HUDEP-2 (cell line): ENCODE measurements at regions not wholly inside any gene's neighbourhood (a gene's known extent, or its start where the extent isn't known, plus 50 kb on each side); places are given as distances from the start of the nearest gene placed in this dataset.

Experiments
- DNase-seq, 76 experiments: peaks; one replicate each; lab custom pipeline; 2025; ENCODE audit not compliant: unreplicated experiment in 76 of 76; lab: John Stamatoyannopoulos, UW

DNA sequence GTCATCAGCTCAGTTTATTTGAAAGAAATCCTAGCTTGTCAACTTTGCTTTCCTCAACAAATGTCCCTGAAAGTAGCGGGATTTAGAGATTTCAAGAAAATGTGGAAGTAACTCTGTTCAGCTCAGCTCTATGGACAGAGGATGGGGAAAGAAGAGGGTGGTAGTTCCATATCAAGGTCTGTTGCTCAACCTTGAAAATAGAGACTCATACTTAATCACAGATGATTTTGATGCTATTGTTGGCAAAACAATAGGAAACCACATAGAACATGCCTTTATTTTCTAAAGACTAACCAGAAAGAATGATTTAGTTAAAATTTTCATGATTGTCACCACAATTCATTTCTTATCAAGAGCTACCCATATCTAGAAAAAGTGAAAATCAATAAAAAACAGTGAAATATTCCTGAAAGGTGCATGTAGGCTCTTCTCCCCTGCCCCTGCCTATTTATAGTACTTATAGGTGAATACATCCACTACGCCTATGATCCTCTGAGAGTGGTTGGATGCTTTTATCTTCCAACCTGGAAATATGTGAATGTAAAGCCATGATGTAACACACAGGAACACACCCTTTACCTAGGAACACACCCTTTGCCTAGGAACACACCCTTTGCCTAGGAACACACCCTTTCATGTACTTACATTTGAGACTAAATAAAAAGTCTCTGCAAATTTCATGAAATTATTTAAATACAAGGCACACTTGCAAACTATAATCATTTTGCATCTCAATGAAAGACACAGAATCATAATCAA lies 65.8 kb downstream of the ETAA1 start:
- DNase-seq, result no peak

DNA sequence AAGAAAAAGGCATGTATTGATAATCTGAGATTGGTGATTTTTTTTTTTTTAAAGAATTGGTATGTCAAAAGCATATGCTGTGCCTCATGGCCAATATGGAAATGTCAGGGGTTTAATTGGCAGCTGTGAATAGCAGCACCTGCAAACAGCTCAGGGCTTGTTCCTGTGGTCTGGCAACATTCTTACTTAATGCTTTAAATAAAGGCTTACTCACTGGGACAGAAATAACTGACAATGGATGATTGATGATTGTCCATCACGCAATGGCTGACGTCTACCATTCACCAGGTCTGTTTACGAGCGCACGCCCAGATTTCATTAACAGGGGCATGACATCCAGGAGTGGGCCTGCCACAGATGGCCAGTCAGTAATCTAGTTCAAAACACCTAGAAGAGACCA lies 66.7 kb downstream of the ETAA1 start:
- DNase-seq, result no peak

DNA sequence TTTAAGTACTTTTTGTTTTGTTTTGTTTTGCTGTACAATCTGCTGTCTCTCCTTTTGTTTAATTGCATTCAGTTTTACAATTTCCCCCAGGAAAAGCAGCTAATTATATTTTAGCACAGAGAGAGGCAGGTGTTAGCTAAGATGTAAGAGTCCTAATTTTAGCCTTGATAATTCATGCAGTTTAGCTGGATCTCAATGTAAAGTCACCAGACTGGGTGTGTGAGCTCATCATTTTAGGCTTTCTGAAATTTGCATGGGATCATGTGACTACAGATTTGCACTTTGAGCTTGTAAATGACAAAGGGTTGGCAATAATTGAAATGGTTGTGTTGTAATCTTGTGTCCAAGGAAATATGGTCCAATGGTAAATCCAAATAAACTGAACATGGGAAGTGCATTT lies 68.5 kb downstream of the ETAA1 start:
- no peak for DNase-seq

DNA sequence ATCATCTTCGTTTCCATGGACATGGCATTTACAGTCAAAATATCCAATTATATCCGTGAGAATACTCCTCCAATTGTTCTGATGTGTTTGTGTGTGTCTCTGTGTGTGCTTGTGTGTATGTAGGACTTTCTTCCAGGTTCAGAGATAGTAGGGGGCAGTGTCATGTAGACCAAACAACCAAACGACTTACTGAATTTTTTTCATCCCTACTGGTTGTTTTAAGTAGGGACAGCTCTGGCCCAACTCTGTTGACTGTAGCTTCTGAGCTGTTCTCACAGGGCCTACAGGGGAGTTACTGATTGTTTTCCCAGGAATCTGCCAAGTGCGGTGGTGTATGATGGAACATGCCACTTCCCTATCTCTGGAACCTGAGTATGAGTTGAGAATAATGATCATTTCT lies 69.6 kb downstream of the ETAA1 start:
- DNase-seq, result no peak

DNA sequence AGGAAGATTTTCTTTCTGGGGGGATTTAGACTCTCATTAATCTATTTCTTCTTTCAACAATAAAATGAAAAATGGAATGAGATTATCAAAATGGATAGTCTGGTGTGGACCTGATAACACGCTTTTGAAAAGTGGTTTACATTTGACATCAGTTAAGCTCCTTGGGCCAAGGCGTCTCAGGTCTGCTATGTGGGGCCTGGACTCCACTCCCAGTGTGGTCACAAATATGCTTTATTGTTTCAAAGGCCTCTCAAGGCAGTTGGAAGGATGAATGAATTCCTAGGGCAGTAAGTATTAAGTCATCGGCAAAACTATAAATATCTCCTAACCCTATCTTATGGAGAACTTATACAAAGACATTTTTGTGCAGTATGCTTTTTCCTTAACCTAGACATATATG lies 74.5 kb downstream of the ETAA1 start:
- DNase-seq, result no peak

DNA sequence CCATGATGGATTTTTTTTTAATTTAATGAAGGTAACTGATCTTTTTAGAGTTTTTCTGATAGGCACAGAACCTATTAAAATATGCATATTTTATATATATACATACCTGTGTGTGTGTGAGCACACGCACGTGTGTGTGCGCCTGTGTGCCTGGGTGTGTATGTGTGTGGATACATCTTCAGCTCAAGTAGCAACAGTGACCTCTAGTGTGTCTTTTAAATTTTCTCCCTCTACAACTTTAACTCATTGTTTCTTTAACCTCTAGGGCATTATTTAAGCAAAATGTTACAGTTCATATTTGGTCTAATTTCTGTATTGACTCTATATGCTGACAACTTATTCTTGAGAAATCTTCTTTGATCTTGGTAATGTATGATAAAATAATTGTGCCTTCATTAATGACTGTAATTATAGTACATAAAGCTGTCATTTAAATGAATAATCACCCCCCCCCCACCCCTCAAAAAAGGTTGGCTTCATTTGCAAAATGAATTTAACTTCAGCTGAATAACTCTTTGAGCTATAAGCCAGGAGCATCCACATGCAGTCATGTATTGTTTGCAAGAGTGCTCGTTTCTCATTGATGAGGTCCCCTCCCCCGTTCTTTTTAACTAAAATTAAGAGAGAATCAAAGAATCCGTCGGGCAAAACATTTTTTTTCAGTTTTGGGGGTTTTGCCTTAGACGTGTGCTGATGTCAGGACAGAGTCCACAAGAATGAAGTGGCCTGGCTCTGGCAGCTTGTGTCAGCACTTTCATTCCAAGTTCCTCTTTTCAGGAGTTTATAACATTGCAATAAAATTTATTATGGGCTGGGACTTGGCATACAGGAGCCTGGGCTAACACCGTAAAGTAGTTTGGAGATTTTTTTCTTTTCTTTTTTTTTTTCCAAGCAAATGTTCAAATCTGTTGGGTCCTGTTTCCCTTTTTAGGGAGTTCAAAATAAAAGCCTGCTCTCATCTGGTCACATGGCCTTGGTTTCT lies 80.0 kb downstream of the ETAA1 start:
- peak in 7 of 76 experiments; percentile 0 to 28 (median 5) for DNase-seq

DNA sequence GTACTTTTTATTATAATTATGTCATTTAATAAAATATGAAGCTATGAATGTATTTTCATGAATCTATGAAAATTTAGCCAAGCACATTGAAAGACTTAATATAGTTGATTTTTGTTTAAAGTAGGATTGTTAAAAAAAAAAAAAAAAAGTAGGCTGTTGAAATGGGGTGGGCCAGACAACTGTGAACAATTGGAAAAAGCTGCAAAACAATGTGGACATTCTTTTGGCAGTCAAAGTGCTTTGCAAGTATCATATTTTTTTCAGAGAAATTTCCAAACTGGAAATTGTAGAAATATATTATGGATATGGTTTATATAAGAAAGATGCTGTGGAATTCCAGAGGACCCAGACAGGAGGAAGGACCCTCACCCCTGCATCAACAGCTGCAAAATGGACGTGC lies 82.1 kb downstream of the ETAA1 start:
- no peak for DNase-seq

DNA sequence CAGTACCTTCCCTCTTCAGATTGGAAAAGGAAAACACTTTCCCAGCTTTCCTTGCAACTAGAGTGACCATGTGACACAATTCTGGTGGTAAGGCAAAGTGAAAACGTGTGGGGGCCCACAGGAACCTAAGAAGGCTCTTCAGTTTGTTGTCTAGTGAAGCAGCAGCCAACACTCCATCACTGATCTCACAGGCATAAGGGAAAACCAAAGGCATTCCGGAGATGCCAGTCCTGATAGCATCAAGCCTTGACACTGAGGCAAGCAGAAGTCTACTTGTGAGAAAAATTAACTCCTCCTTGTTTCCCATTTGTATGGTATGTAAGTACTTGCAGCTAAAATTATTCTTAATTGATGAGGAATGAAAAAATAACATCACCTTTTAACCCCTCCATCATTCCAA lies 88.3 kb downstream of the ETAA1 start:
- no peak for DNase-seq

DNA sequence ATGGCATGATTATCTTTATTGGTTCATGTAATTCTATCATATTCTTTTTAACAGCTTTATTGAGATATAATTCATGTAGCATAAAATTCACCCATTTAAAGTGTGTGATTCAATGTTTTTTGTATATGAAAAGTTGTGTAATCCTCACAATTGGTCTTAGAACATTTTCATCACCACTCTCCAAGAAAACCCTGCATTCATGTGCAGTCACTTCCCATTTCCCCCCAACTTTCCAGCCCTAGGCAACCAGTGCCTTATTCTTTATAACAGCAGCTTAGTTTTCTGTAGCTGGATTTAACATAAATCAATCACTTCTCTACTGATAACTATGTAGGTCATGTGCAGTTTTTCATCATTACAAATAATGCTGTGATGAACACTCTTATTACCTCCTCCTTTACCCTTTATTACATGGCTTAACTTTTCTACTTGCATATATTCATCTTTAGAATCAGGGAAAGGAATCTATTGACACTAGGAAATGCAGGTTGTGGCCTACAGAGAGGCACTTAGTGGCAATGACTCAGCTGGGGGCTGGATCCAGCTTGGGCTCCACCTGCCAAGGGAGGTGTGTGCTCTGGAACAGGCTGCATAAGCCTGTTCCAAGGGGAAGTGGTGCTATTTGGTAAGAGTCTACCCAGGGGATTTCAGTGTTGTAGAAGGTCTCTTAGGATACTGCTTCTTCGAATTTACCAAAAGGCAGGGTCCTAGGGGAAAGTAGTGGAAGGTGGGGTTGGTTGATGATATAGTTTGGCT lies 89.1 kb downstream of the ETAA1 start:
- DNase-seq, result no peak

DNA sequence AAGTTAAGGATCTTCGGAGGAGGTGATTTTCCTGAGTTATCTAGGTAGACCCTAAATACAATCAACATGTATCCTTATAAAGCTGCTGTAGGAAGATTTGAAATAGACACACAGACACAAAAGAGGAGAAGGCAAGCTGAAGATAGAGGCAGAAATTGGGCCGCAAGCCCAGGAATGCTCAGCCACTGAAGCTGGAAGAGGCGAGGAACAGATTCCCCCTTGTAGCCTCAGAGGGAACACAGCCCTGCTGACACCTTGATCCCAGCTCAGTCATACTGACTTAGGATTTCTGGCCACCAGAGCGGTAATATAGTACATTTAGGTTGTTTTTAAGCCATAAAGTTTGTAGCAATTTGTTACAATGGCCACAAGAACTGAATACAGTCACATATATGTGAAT lies 90.9 kb downstream of the ETAA1 start:
- no peak for DNase-seq

DNA sequence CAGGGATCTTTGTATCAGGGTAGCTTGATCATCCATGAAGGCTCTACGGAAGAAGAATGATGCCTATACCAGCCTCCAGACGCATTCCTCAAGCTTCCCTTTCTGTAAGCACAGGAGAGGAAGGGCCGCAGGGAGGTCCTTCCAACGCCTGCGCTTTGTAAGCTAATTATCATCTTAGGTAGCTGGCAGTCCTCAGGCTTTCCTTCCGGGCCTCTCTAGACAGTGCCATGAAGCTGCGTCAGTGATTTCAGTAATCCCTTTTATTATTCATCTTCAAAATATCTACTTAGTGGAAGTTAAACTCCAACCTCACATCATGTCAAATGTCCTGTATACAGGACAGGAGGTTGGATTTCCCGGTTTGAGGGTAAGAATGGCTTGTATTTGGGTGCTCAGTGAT lies 92.3 kb downstream of the ETAA1 start:
- no peak for DNase-seq

DNA sequence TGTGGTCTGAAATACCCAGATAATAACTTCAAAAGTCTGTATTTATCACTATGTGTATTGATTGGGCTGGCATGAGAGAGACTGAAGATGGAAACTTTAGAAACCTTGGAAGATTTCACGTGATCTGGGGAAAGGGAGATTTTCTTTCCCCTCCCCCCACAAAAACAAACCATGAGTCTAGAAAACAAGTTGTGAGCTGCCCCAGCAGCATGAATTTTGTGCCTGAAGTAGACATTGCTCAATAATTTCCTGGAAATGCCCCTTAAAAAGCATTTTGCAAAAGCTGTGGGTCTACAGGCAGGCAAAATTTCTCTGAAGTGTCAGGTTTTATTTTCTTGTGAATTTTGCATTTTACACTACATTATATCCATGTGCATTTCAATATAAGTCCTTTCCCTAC lies 101.8 kb downstream of the ETAA1 start:
- no peak for DNase-seq

DNA sequence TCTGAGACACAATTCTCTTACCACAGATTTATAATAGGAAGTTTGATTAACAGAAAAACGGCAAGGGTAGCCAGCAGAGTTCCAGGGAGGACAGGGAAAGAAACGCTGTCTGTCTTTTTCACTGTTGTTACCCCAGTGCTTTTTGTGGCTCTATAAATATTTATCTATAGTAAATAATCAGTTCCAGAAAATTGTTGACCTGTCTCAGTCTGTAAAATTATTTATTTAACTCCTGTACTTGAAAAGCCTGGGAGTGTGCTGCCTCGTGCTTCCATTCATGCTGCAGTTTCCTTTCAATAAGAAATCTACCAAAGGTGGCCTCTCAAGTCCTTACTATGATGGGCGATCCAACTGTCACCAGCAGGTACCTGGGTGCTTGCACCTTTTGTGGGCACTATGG lies 102.9 kb downstream of the ETAA1 start:
- no peak for DNase-seq

DNA sequence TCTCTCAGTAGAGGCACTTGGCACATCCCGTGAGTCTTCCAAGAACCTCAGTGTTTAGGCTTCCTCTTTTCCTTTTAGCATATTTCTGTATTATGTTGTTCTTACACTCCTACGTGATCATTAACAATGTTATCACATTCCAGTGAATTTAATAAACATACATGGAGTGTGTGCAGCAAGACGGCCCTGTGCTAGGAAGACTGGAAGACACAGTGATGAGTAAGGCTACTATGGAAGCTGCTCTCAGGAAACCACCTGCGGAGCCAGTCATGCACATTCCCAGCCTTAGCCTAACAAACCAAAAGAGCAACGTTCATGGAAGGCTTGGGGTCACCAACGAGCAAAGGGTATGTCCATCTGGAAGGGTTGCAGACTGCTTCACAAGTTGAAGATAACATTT lies 103.4 kb downstream of the ETAA1 start:
- DNase-seq, result no peak

DNA sequence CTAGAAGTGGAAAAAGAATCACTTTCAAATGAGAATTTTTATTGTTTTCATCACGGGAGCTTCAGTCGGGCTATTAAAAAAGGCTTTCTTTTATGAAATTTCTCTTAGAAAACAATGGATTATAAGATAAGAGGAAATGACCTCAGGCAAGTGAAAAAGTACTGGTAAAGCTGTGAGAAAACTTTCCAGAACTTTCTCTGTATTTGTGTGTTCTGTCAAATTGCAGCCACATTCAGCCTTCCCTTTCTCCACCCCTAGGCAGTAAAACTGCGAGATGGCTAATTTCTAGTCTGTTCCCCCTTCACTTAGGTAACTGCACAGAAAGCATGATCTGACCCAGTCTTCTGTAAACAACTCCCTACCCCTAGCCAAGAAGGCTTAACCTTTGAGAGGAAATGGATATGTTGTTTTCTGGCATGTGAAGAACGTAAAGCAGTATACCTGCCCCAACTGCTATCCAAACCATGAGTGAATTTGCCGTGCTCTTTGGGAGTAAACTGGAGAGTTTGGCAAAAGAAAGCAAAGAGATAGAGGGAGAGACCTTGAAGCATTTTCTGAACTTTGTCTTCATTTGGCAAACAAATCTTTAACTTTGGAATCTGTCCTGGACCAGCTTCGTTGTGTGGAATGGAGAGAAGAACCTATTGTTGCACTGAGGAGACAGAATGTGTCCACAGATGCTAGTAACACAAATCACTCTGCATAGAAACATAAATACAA lies 105.4 kb downstream of the ETAA1 start:
- DNase-seq, result no peak

DNA sequence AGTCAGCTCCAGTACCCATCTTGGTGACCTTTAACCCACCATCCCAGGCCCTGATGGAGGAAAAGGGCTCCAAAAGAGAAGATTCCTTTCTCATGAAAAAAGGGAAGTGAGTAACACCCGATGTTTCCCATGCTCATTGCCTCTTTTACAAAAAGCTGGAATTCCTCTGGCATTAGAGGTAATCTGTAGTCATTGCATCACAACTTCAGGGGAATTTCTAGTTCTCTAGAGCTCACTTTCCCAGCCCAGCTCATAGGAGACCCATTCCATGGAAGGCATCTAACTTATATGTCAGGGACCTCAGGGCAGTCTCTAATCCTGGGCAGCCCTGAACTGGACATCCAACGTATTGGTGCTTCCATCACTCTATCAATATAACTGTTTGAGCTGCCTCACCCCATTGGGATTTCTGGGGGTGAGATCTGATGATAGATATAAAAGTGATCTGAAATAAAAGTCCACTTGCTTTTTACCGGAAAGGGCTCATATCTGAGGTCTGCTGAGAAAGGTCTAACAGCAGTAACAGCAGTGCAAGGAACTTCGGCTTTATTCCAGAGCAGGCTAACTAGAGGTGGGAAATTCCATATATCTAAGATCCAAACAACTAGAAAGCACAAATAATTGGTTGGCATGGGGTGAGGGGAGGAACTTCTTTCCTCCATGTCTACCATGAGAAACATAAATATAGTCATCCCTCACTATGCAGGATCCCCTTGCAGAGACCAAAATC lies 106.1 kb downstream of the ETAA1 start:
- DNase-seq, result no peak

DNA sequence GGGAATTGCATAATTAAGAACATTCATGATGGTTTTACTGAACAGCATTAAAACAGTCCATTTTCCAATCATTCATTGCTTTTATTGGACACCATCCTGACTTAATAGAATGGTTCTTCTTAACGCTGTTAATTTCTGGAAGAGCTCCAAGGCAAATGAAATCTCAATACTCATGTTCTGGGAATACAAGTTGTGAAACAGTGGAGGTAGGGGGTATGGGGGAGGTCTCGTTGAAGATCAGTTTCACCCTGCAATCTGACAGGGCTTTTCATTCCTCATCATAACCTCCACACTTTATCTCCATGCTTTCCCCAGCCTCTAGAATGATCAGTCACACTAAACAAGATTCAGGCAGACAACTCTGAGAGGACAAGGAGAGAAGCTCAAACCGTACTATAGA lies 113.6 kb downstream of the ETAA1 start:
- DNase-seq, result no peak

DNA sequence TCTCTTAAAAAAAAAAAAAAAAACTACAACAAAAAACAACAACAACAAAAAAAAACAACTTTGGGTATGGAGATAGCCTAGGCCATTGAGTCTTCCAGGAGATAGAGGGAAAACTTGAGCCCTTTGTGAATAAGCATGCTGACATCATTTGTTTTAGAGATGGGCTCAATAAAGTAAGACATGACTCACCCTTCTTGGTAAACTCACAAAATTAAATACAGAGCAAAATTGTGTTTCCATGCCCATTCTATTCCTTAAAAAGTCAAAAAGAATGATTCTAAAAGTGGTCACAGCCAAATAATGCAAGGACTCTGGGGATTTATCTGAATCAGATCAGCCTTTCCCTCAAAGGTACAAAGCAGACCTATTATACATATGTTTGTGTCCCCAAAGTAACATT lies 117.4 kb downstream of the ETAA1 start:
- DNase-seq, result no peak

DNA sequence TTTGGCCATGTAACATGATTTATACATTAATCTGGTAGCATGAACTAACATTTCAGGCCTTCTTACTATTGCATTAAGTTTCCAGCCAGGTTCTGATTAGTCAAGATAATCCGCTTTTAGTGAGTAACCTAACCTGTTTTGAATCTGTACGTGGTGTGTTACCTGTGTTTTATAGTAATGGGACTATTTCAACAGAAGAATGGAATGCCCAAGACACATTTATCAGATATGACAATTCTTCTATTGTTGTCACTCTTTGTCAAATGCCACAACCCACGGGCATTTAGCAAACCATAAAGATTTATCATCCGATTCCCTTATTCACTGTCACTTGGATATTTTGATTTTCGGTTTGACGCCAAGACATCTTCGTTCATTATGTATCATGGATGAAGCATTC lies 117.9 kb downstream of the ETAA1 start:
- DNase-seq, result no peak

DNA sequence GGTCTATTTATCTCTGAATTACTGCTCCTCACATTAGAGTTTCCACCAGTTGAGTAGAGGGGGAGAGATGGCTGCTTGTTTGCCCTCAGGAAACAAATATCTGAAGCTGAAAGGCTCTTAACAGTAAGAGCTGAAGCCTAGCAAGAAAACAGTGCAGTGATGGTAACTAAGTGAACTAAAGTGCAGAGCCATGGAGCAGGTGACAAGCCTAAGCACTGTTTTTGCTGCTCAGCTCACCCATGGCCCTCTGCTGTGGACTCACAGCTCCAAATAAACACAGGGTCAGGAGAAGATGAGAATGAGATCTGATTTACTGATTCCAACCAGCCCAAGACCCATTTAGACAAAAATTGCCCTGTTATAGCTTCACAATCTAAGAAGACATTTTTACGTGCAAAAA lies 118.4 kb downstream of the ETAA1 start:
- DNase-seq, result no peak
